Neural progenitor cell (in vitro differentiated cells): ENCODE measurements at regions not wholly inside any gene's neighbourhood (a gene's known extent, or its start where the extent isn't known, plus 50 kb on each side); places are given as distances from the start of the nearest gene placed in this dataset.

Experiments
- EZH2 ChIP-seq: fragments of 200-600 bp; sonication (generic); IDR thresholded peaks from 2 replicates; pipeline ENCODE4 v1.6.1; 2017; ENCODE audit warnings: antibody characterized with exemption, mild to moderate bottlenecking, moderate library complexity
- EZH2phosphoT487 ChIP-seq: fragments of 200-600 bp; sonication (generic); IDR thresholded peaks from 2 replicates; pipeline ENCODE4 v1.6.1; 2017; ENCODE audit warnings: antibody characterized with exemption
- TF ChIP-seq, protein P1 (sequence below): fragments of 200-600 bp; sonication (generic); IDR thresholded peaks from 2 replicates; pipeline ENCODE4 v1.5.1; 2017; ENCODE audit warnings: antibody characterized with exemption, mild to moderate bottlenecking

DNA sequence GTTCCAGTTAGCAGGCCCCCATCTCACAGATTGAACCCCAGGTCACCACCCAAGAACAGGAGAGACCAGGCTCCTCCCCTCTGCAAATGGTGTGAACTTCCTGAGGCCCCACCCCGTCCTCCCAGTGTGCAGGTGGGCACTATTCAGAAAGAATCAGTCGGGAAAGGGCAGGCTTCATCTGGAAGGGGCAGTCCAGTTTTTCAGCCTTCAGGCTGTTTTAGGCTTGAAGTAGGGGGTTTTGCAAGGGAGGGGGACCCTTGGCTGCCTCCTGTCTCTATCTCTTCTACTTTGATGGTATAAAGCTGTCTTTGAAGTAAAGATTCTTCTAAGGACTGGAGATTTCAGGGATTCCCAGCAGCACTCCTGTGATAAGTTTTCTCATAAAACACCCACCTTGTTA, 267.6 kb downstream of the RND3 start:
- TF ChIP-seq, protein P1, sequence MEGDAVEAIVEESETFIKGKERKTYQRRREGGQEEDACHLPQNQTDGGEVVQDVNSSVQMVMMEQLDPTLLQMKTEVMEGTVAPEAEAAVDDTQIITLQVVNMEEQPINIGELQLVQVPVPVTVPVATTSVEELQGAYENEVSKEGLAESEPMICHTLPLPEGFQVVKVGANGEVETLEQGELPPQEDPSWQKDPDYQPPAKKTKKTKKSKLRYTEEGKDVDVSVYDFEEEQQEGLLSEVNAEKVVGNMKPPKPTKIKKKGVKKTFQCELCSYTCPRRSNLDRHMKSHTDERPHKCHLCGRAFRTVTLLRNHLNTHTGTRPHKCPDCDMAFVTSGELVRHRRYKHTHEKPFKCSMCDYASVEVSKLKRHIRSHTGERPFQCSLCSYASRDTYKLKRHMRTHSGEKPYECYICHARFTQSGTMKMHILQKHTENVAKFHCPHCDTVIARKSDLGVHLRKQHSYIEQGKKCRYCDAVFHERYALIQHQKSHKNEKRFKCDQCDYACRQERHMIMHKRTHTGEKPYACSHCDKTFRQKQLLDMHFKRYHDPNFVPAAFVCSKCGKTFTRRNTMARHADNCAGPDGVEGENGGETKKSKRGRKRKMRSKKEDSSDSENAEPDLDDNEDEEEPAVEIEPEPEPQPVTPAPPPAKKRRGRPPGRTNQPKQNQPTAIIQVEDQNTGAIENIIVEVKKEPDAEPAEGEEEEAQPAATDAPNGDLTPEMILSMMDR, result no peak
- TF ChIP-seq EZH2, result no peak
- TF ChIP-seq EZH2phosphoT487, result no peak
